GM12873 (cell line): ENCODE measurements at regions not wholly inside any gene's neighbourhood (a gene's known extent, or its start where the extent isn't known, plus 50 kb on each side); places are given as distances from the start of the nearest gene placed in this dataset.

Experiments
- CTCF ChIP-seq: IDR thresholded peaks from 2 replicates; pipeline ENCODE4 v1.5.1; 2012; ENCODE audit warnings: low read depth, mild to moderate bottlenecking, moderate library complexity, low read length, control low read depth; ENCODE audit not compliant: insufficient read depth; ENCODE audit errors: missing control alignments

DNA sequence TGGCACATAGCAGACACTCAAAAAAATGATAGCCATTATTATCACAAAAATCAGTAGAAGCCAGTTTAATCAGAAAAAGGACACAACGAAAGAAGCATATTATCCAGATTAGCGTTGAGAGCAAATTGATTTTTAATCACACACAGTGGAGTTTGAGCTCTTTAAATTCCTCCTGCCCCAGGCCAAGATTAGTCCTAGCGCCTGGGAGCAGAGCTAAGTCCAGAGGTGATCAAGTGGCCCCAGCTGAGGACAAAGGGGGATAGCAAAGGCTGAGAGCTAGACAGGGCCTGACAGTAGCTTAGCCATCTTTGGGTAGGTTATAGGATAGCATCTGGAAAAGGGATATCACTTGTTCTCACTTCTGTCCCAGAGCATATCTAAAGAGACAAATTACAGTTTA, 133.6 kb downstream of the NXPE2 start:
- no peak for TF ChIP-seq CTCF

DNA sequence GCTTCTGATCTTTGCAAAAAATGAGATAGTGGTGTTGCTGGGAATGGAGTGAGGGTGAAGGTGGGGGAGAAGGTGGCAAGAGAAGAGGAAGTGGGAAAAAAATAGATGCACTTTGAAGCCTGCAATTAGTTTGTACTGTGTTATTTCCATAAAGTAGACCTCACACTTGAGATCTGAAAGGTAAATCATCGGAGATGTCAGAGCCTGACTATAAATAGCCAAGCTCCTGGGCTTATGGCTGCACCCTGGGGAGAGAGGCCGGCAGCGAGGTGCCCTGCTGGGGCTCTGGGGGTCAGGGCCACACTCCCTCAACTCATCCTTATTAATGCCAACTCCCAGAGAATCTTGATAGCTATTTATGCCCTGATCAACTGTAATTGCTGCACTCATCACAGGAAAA, 134.4 kb downstream of the NXPE2 start:
- no peak for TF ChIP-seq CTCF

DNA sequence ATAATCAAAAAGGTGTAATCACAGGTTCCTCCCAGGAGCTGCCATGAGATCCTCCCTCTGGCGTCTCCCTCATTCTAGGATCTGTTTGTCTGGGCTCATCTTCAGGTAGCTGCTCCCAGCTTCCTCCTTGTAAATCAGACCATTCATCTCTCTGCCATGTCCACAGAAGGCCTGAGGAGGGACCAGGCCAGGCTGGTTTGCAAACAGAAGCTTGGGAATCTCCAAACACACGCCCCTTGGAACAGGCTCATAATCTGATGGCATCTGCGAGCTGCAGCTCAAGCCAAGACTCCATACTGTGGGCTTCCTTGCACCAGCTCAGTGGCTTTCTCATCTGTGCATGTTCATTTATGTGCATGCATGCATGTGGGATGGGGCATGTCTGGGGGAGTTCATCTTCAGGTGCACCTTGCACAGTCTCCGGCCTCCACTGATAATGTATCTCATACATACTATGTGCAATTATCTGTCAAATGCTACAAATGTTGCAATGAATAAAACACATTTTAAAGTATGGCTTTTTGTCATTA, 134.9 kb downstream of the NXPE2 start:
- TF ChIP-seq CTCF = no peak

GRCh38 chr11:114815176-114815575, 136.8 kb downstream of the NXPE2 start:
- TF ChIP-seq CTCF = no peak

DNA sequence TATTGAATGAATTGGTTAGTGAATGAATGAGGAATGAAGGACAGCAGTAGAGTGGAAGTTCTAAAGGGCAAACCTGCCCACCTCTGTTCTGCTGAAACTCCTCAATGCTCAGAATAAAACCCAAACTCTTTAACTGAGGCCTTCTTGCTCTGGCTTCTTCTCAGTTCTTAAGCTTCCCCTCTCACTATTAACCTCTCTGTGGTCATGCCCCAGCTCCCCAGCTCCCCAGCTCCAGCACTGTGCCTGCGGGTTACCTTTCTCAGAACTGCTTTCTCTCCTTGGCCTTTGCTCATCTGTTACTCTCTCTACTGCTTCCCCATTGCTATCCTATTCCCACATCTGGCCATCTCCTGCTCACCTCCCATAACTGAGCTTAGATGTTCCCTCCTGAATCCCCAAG, 137.4 kb downstream of the NXPE2 start:
- no peak for TF ChIP-seq CTCF

- no peak for TF ChIP-seq CTCF
Measured at GRCh38 chr11:114816791-114817190, 138.5 kb downstream of the NXPE2 start.

DNA sequence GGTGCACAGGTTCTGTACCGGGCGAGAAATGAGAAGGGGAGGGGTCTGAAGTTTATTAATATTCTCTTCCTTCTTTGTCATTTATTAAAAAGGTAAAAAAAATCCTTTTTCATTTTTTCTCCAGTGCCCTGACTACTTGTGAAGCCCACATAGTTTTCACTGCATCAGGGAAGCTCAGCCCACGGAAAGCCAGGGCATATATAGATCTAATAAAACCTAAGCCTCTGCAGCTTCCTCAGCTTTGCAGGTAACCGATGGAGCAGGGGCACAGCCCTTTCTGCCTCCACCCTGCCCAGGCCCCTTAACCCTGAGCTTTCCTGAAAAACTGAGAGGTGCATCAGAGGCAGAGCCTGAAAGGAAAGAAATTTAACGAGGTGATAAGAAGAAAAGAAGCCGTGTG, 140.1 kb downstream of the NXPE2 start:
- TF ChIP-seq CTCF = no peak
